NOMO-1 treated with dmso at 0.1 percent for 144 hours (cell line): ENCODE measurements at regions not wholly inside any gene's neighbourhood (a gene's known extent, or its start where the extent isn't known, plus 50 kb on each side); places are given as distances from the start of the nearest gene placed in this dataset.
A peak's percentile ranks its signal among the peaks of the same experiment; 100 is the strongest.

Experiments used
- DNase-seq: peaks from one replicate; lab custom pipeline; 2025; ENCODE audit not compliant: unreplicated experiment; lab: John Stamatoyannopoulos, UW

GRCh38 chr2:128549094-128549493 is 230.4 kb upstream of the HS6ST1 start:
- no peak for DNase-seq

- DNase-seq, result no peak
Observed at GRCh38 chr2:128549646-128550260, 231.1 kb upstream of the HS6ST1 start.

- no peak for DNase-seq
Observed at GRCh38 chr2:128550389-128550788, 231.7 kb upstream of the HS6ST1 start.

GRCh38 chr2:128550801-128551416 is 232.2 kb upstream of the HS6ST1 start:
- no peak for DNase-seq

- DNase-seq, result no peak
Observed at GRCh38 chr2:128551435-128551834, 232.8 kb upstream of the HS6ST1 start.

GRCh38 chr2:128552141-128552805 is 233.6 kb upstream of the HS6ST1 start:
- DNase-seq, result no peak

GRCh38 chr2:128552806-128553551 is 234.3 kb upstream of the HS6ST1 start:
- no peak for DNase-seq

- DNase-seq, result no peak
Observed at GRCh38 chr2:128554151-128554769, 235.6 kb upstream of the HS6ST1 start.

- no peak for DNase-seq
Observed at GRCh38 chr2:128555433-128555832, 236.8 kb upstream of the HS6ST1 start.

GRCh38 chr2:128556089-128556488 is 237.4 kb upstream of the HS6ST1 start:
- DNase-seq, result no peak

GRCh38 chr2:128556633-128557032 is 238.0 kb upstream of the HS6ST1 start:
- no peak for DNase-seq

GRCh38 chr2:128557069-128557468 is 238.4 kb upstream of the HS6ST1 start:
- DNase-seq, result no peak

- DNase-seq, result peak; percentile 42
Observed at GRCh38 chr2:128557831-128558241, 239.2 kb upstream of the HS6ST1 start.

GRCh38 chr2:128558441-128558840 is 239.8 kb upstream of the HS6ST1 start:
- DNase-seq, result no peak

GRCh38 chr2:128558895-128559532 is 240.3 kb upstream of the HS6ST1 start:
- DNase-seq, result no peak

GRCh38 chr2:128559533-128560515 is 241.2 kb upstream of the HS6ST1 start:
- no peak for DNase-seq

- no peak for DNase-seq
Observed at GRCh38 chr2:128560718-128561117, 242.1 kb upstream of the HS6ST1 start.

GRCh38 chr2:128562471-128563347 is 244.0 kb upstream of the HS6ST1 start:
- no peak for DNase-seq

- DNase-seq, result no peak
Observed at GRCh38 chr2:128563348-128563687, 244.7 kb upstream of the HS6ST1 start.
